ENCODE measurements at regions not wholly inside any gene's neighbourhood (a gene's known extent, or its start where the extent isn't known, plus 50 kb on each side); places are given as distances from the start of the nearest gene placed in this dataset.
A peak's percentile ranks its signal among the peaks of the same experiment; 100 is the strongest.

- Histone ChIP-seq H3K27me3 (replicated peaks; ENCODE audit: control insufficient read depth, insufficient read depth, low read length) (no peaks in the 10 kb centered on the region), H3K9me3 (no peaks in the 10 kb centered on the region), H3K36me3 (ENCODE audit: control insufficient read depth, insufficient read depth, low read length) (no peaks in the 10 kb centered on the region), H3K4me3 (ENCODE audit: low read depth, low read length) (no peak overlapping the region), H3K4me1 (peaks cover 14% of the 10 kb centered on the region)
- Mint-ChIP-seq H3K36me3 (ENCODE audit: insufficient read depth, unreplicated experiment) (no peaks in the 10 kb centered on the region), H3K9me3 (ENCODE audit: unreplicated experiment) (no peaks in the 10 kb centered on the region), H3K4me1 (ENCODE audit: low read depth, unreplicated experiment) (peaks cover 8% of the 10 kb centered on the region), H3K4me3 (ENCODE audit: unreplicated experiment) (no peak overlapping the region), H3K27ac (ENCODE audit: unreplicated experiment) (no peak overlapping the region), H3K27me3 (ENCODE audit: insufficient read depth, unreplicated experiment) (no peaks in the 10 kb centered on the region)
- no TSS peak for BruUV-seq (replicated peaks)
- POLR2A ChIA-PET = no interaction called here
- TF ChIP-seq CTCF (IDR thresholded peaks at IDR 0.05; ENCODE audit: insufficient read depth in 1 of 2, low read depth in 1 of 2, low read length in 1 of 2, severe bottlenecking in 1 of 2, unreplicated experiment in 1 of 2) = no peak
- CTCF ChIA-PET = no interaction called here
- no peak for DNase-seq
- intact Hi-C loops (cut with micrococcal nuclease; ENCODE audit: unreplicated experiment) = no loop called here
Measured at GRCh38 chr2:234841321-234842015, 110.3 kb upstream of the SH3BP4 start.

GRCh38 chr2:234840336-234840735 is 111.5 kb upstream of the SH3BP4 start:
- peaks cover 14% of the 10 kb centered on the region for H3K4me1 ChIP-seq
- no peak overlapping the region for H3K4me3 ChIP-seq (ENCODE audit: low read depth, low read length)
- Mint-ChIP-seq H3K36me3 (ENCODE audit: insufficient read depth, unreplicated experiment) (no peaks in the 10 kb centered on the region), H3K27me3 (ENCODE audit: insufficient read depth, unreplicated experiment) (no peaks in the 10 kb centered on the region), H3K4me1 (ENCODE audit: low read depth, unreplicated experiment) (peaks cover 14% of the 10 kb centered on the region), H3K27ac (ENCODE audit: unreplicated experiment) (peak overlapping the region; percentile 89), H3K4me3 (ENCODE audit: unreplicated experiment) (peak overlapping the region; percentile 9), H3K9me3 (ENCODE audit: unreplicated experiment) (no peaks in the 10 kb centered on the region)
- peak; percentile 33 to 43 for DNase-seq
- H3K36me3 ChIP-seq (ENCODE audit: control insufficient read depth, insufficient read depth, low read length) = no peaks in the 10 kb centered on the region
- H3K27me3 ChIP-seq (replicated peaks; ENCODE audit: control insufficient read depth, insufficient read depth, low read length) = no peaks in the 10 kb centered on the region
- ChIA-PET CTCF (no interaction called here), POLR2A (no interaction called here)
- no peaks in the 10 kb centered on the region for H3K9me3 ChIP-seq
- BruUV-seq (replicated peaks) = no TSS peak
- TF ChIP-seq CTCF (IDR thresholded peaks at IDR 0.05; ENCODE audit: insufficient read depth in 1 of 2, low read depth in 1 of 2, low read length in 1 of 2, severe bottlenecking in 1 of 2, unreplicated experiment in 1 of 2) = no peak
- intact Hi-C loops (cut with micrococcal nuclease; ENCODE audit: unreplicated experiment) = no loop called here

DNA sequence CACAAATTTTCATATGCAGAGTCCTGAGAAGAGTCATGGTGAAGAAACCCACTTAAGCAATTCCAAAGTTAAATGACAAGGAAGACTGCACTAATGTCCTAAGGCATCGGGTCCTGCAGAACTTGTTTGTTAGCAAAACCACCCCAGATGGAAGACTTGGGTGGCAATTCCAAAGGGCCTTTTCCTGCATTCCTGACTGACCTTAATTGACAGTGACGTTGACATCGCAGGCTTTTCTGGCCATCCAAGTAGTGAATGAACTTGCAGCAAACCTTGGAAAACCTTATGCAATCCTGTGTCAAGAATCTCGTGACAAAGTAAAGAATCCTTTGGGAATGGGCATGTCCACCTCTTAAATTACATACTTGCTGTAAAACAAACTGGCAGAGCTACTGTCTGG is 112.5 kb upstream of the SH3BP4 start:
- POLR2A ChIA-PET = no interaction called here
- intact Hi-C loops (cut with micrococcal nuclease; ENCODE audit: unreplicated experiment) = no loop called here
- Mint-ChIP-seq H3K4me1 (ENCODE audit: low read depth, unreplicated experiment) (peaks cover 14% of the 10 kb centered on the region), H3K9me3 (ENCODE audit: unreplicated experiment) (no peaks in the 10 kb centered on the region), H3K36me3 (ENCODE audit: insufficient read depth, unreplicated experiment) (no peaks in the 10 kb centered on the region), H3K27me3 (ENCODE audit: insufficient read depth, unreplicated experiment) (no peaks in the 10 kb centered on the region), H3K27ac (ENCODE audit: unreplicated experiment) (no peak overlapping the region), H3K4me3 (ENCODE audit: unreplicated experiment) (no peak overlapping the region)
- CTCF ChIA-PET = no interaction called here
- no peak for TF ChIP-seq CTCF (IDR thresholded peaks at IDR 0.05; ENCODE audit: insufficient read depth in 1 of 2, low read depth in 1 of 2, low read length in 1 of 2, severe bottlenecking in 1 of 2, unreplicated experiment in 1 of 2)
- no TSS peak for BruUV-seq (replicated peaks)
- Histone ChIP-seq H3K9me3 (no peaks in the 10 kb centered on the region), H3K36me3 (ENCODE audit: control insufficient read depth, insufficient read depth, low read length) (no peaks in the 10 kb centered on the region), H3K4me1 (peaks cover 14% of the 10 kb centered on the region), H3K27me3 (replicated peaks; ENCODE audit: control insufficient read depth, insufficient read depth, low read length) (no peaks in the 10 kb centered on the region), H3K4me3 (ENCODE audit: low read depth, low read length) (no peak overlapping the region)
- DNase-seq = peak in 1 of 2 experiments; percentile 12
